ENCODE measurements at regions not wholly inside any gene's neighbourhood (a gene's known extent, or its start where the extent isn't known, plus 50 kb on each side); places are given as distances from the start of the nearest gene placed in this dataset.

DNA sequence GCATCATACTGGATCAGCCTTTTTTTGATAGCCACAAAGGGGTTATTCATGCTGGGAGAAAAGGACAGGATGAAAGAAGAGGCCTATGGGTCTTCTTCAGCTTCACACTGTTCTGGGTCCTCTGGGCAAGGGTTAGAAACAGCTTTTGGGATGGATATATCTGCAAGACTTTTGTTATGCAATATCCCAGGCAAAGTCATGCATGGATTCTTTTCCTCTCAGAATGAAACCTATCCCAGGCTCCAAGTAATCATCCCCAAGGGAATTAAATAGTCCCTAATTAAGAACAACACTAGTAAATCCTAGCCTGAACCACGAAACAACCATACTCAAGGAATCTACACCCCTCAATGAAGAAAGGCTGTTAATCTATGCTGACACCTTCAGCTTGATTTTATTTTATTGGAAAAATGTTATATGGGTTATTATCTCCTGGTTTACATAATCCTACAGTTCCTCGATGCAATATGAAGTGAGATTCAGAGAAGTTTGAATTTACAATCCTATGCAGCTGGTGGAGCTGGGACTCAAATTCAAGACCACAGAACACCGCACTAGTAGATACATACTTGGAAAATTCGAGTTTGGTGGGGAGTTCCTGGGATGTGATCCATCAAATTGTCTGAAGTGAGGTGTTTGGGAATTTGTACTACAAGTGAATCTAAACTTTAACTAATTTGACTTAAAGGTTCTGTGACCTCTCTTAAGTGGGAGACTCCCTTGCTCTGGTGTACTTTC lies 338.6 kb downstream of the TBX15 start:
- no peak overlapping the region for H3K4me3 ChIP-seq (ENCODE audit: low read length)
- no peaks in the 10 kb centered on the region for H3K4me1 ChIP-seq (ENCODE audit: control insufficient read depth, insufficient read depth, low read length)
- H3K36me3 ChIP-seq (ENCODE audit: control insufficient read depth, insufficient read depth, low read length, severe bottlenecking): no peaks in the 10 kb centered on the region
- no peaks in the 10 kb centered on the region for H3K9me3 ChIP-seq (ENCODE audit: control insufficient read depth, low read length)
- no peak for DNase-seq (ENCODE audit: low read depth)
- H3K27me3 ChIP-seq (replicated peaks; ENCODE audit: control insufficient read depth, insufficient read depth, low read length): no peaks in the 10 kb centered on the region
- H3K9ac ChIP-seq (ENCODE audit: low read length): no peak overlapping the region

GRCh38 chr1:118636004-118636403 lies 352.1 kb downstream of the TBX15 start:
- no peaks in the 10 kb centered on the region for H3K36me3 ChIP-seq (ENCODE audit: control insufficient read depth, insufficient read depth, low read length, severe bottlenecking)
- no peak overlapping the region for H3K9ac ChIP-seq (ENCODE audit: low read length)
- H3K4me3 ChIP-seq (ENCODE audit: low read length): no peak overlapping the region
- no peaks in the 10 kb centered on the region for H3K9me3 ChIP-seq (ENCODE audit: control insufficient read depth, low read length)
- no peak for DNase-seq (ENCODE audit: low read depth)
- no peaks in the 10 kb centered on the region for H3K27me3 ChIP-seq (replicated peaks; ENCODE audit: control insufficient read depth, insufficient read depth, low read length)
- no peaks in the 10 kb centered on the region for H3K4me1 ChIP-seq (ENCODE audit: control insufficient read depth, insufficient read depth, low read length)

GRCh38 chr1:118627435-118627834 lies 360.7 kb downstream of the TBX15 start:
- Histone ChIP-seq H3K36me3 (ENCODE audit: control insufficient read depth, insufficient read depth, low read length, severe bottlenecking) (no peaks in the 10 kb centered on the region), H3K4me3 (ENCODE audit: low read length) (no peak overlapping the region), H3K9ac (ENCODE audit: low read length) (no peak overlapping the region), H3K27me3 (replicated peaks; ENCODE audit: control insufficient read depth, insufficient read depth, low read length) (no peaks in the 10 kb centered on the region), H3K4me1 (ENCODE audit: control insufficient read depth, insufficient read depth, low read length) (no peaks in the 10 kb centered on the region), H3K9me3 (ENCODE audit: control insufficient read depth, low read length) (no peaks in the 10 kb centered on the region)
- no peak for DNase-seq (ENCODE audit: low read depth)

- no peaks in the 10 kb centered on the region for H3K36me3 ChIP-seq (ENCODE audit: control insufficient read depth, insufficient read depth, low read length, severe bottlenecking)
- no peak overlapping the region for H3K9ac ChIP-seq (ENCODE audit: low read length)
- H3K4me3 ChIP-seq (ENCODE audit: low read length): no peak overlapping the region
- DNase-seq (ENCODE audit: low read depth): no peak
- no peaks in the 10 kb centered on the region for H3K9me3 ChIP-seq (ENCODE audit: control insufficient read depth, low read length)
- H3K4me1 ChIP-seq (ENCODE audit: control insufficient read depth, insufficient read depth, low read length): no peaks in the 10 kb centered on the region
- H3K27me3 ChIP-seq (replicated peaks; ENCODE audit: control insufficient read depth, insufficient read depth, low read length): no peaks in the 10 kb centered on the region
Measured at GRCh38 chr1:118621839-118622238, 366.3 kb downstream of the TBX15 start.

DNA sequence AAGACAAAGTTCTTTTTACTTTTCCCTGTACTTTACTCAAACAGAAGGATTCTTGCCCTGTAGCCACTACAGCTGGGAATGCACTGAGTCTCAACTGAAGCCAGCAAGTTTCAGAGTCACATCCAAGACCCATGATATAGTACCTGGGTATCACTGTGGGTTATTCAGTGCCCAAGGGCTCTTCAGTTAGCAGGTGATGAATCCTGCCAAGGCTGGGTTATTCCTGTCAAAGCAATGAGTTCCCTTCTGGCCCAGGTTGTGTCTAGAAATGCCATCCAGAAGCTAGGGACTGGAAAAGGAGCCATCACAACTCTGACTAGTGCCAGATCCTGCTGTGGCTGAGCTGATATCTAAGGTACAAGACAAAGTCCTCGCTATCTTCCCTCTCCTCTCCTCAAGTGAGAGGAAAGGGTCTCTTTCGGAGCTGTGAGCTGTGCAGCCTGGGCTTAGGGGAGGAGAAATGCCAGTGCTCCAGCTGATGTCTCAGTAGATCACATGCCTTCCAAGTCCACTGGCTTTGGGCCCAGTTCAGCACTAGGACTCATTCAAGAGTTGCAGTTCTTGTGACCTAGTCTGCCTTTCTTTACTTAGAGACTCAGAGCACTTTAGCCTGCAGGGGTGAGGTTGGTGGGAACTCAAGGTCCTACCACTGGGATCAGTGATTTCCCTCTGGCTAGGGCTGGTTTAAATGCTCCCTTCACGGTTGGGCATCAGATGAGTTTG lies 369.4 kb downstream of the TBX15 start:
- Histone ChIP-seq H3K9me3 (ENCODE audit: control insufficient read depth, low read length) (peaks cover 19% of the 10 kb centered on the region), H3K4me3 (ENCODE audit: low read length) (no peak overlapping the region), H3K36me3 (ENCODE audit: control insufficient read depth, insufficient read depth, low read length, severe bottlenecking) (no peaks in the 10 kb centered on the region), H3K9ac (ENCODE audit: low read length) (no peak overlapping the region), H3K27me3 (replicated peaks; ENCODE audit: control insufficient read depth, insufficient read depth, low read length) (no peaks in the 10 kb centered on the region), H3K4me1 (ENCODE audit: control insufficient read depth, insufficient read depth, low read length) (no peaks in the 10 kb centered on the region)
- DNase-seq (ENCODE audit: low read depth): no peak

- DNase-seq (ENCODE audit: low read depth): no peak
- Histone ChIP-seq H3K4me1 (ENCODE audit: control insufficient read depth, insufficient read depth, low read length) (no peaks in the 10 kb centered on the region), H3K4me3 (ENCODE audit: low read length) (no peak overlapping the region), H3K9ac (ENCODE audit: low read length) (no peak overlapping the region), H3K9me3 (ENCODE audit: control insufficient read depth, low read length) (peaks cover 22% of the 10 kb centered on the region), H3K36me3 (ENCODE audit: control insufficient read depth, insufficient read depth, low read length, severe bottlenecking) (no peaks in the 10 kb centered on the region), H3K27me3 (replicated peaks; ENCODE audit: control insufficient read depth, insufficient read depth, low read length) (no peaks in the 10 kb centered on the region)
Measured at GRCh38 chr1:118617916-118618315, 370.2 kb downstream of the TBX15 start.

- no peak for DNase-seq (ENCODE audit: low read depth)
- no peak overlapping the region for H3K9ac ChIP-seq (ENCODE audit: low read length)
- no peaks in the 10 kb centered on the region for H3K36me3 ChIP-seq (ENCODE audit: control insufficient read depth, insufficient read depth, low read length, severe bottlenecking)
- no peak overlapping the region for H3K4me3 ChIP-seq (ENCODE audit: low read length)
- peaks cover 22% of the 10 kb centered on the region for H3K9me3 ChIP-seq (ENCODE audit: control insufficient read depth, low read length)
- no peaks in the 10 kb centered on the region for H3K4me1 ChIP-seq (ENCODE audit: control insufficient read depth, insufficient read depth, low read length)
- H3K27me3 ChIP-seq (replicated peaks; ENCODE audit: control insufficient read depth, insufficient read depth, low read length): no peaks in the 10 kb centered on the region
Measured at GRCh38 chr1:118615066-118615465, 373.1 kb downstream of the TBX15 start.

DNA sequence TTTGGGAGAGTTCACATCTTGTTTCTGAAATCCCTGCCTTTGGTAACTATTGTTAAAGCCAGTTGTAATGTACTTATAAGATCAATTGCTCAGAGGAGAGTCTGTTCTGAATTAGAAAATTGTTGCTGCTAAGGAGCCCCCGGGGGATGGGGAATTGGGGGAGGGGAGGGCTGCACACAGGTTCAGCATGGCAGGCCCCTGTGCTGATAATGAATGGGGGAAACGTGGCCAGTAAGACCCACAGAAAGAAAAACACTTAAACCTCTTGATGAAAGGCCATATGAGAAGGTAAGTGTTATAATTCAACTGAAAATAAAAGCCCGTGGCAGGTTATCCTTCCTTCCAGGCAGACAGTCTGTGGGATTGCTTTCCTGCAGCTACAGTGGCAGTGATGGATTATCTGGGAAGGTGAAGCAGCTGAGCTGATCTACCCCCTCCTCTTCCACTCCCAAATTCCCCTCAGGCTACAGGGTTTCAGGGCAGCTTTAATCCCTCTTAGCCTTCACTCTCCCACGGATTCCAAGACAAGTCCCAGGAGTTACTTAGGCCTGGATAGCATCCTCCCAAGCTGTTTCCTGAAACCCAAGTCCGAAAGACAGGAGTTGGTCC lies 398.8 kb downstream of the TBX15 start:
- H3K4me3 ChIP-seq (ENCODE audit: low read length): no peak overlapping the region
- H3K36me3 ChIP-seq (ENCODE audit: control insufficient read depth, insufficient read depth, low read length, severe bottlenecking): no peaks in the 10 kb centered on the region
- DNase-seq (ENCODE audit: low read depth): no peak
- no peak overlapping the region for H3K9ac ChIP-seq (ENCODE audit: low read length)
- no peaks in the 10 kb centered on the region for H3K27me3 ChIP-seq (replicated peaks; ENCODE audit: control insufficient read depth, insufficient read depth, low read length)
- no peaks in the 10 kb centered on the region for H3K9me3 ChIP-seq (ENCODE audit: control insufficient read depth, low read length)
- H3K4me1 ChIP-seq (ENCODE audit: control insufficient read depth, insufficient read depth, low read length): no peaks in the 10 kb centered on the region

GRCh38 chr1:118588566-118588965 lies 399.6 kb downstream of the TBX15 start:
- H3K36me3 ChIP-seq (ENCODE audit: control insufficient read depth, insufficient read depth, low read length, severe bottlenecking): no peaks in the 10 kb centered on the region
- no peaks in the 10 kb centered on the region for H3K4me1 ChIP-seq (ENCODE audit: control insufficient read depth, insufficient read depth, low read length)
- no peaks in the 10 kb centered on the region for H3K27me3 ChIP-seq (replicated peaks; ENCODE audit: control insufficient read depth, insufficient read depth, low read length)
- no peaks in the 10 kb centered on the region for H3K9me3 ChIP-seq (ENCODE audit: control insufficient read depth, low read length)
- H3K4me3 ChIP-seq (ENCODE audit: low read length): no peak overlapping the region
- H3K9ac ChIP-seq (ENCODE audit: low read length): no peak overlapping the region
- no peak for DNase-seq (ENCODE audit: low read depth)

DNA sequence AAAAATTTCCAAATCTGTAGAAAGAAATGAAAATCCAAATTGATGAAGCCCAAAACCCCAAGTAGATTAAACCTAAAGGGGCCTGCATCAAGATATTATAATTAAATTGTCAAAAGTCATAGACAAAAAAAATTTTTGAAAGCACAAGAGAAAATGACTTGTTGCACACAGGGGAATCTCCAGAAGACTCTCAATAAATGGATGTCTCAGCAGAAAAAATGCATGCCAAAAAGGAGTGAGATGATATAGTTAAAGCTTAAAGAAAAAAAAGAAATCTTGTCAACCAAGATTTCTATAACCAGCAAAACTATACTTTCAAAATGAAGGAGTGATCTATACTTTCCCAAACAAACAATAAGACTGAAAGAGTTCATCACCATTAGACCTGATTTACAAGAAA lies 393.2 kb upstream of the SPAG17 start:
- Histone ChIP-seq H3K9ac (ENCODE audit: low read length) (no peak overlapping the region), H3K4me1 (ENCODE audit: control insufficient read depth, insufficient read depth, low read length) (no peaks in the 10 kb centered on the region), H3K4me3 (ENCODE audit: low read length) (no peak overlapping the region), H3K36me3 (ENCODE audit: control insufficient read depth, insufficient read depth, low read length, severe bottlenecking) (no peaks in the 10 kb centered on the region), H3K27me3 (replicated peaks; ENCODE audit: control insufficient read depth, insufficient read depth, low read length) (no peaks in the 10 kb centered on the region), H3K9me3 (ENCODE audit: control insufficient read depth, low read length) (peaks cover 32% of the 10 kb centered on the region)
- no peak for DNase-seq (ENCODE audit: low read depth)

GRCh38 chr1:118575060-118575459 lies 390.0 kb upstream of the SPAG17 start:
- H3K27me3 ChIP-seq (replicated peaks; ENCODE audit: control insufficient read depth, insufficient read depth, low read length): no peaks in the 10 kb centered on the region
- DNase-seq (ENCODE audit: low read depth): no peak
- H3K4me3 ChIP-seq (ENCODE audit: low read length): no peak overlapping the region
- H3K9me3 ChIP-seq (ENCODE audit: control insufficient read depth, low read length): peaks cover 31% of the 10 kb centered on the region
- no peaks in the 10 kb centered on the region for H3K4me1 ChIP-seq (ENCODE audit: control insufficient read depth, insufficient read depth, low read length)
- H3K36me3 ChIP-seq (ENCODE audit: control insufficient read depth, insufficient read depth, low read length, severe bottlenecking): no peaks in the 10 kb centered on the region
- no peak overlapping the region for H3K9ac ChIP-seq (ENCODE audit: low read length)
